ENCODE measurements at regions not wholly inside any gene's neighbourhood (a gene's known extent, or its start where the extent isn't known, plus 50 kb on each side); places are given as distances from the start of the nearest gene placed in this dataset.
A peak's percentile ranks its signal among the peaks of the same experiment; 100 is the strongest.

DNA sequence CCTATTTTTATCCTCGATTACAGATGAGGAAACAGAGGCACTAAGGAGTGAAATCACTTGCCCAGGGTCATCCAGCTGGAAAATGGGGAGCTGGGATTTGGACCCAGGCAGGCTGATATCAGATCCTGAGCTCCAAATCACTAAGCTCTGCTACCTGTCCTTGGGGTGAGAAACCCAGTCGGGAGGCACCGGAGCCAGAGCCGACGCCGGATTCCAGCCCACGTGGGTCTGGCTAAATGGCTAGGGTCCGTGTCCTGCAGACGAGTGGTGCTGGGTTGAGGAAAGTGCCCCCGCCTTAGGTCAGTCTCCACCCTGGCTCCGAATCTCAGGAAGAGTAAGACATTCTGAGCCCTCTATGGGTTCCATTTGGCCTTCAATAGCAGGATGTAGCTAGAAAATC, 61.3 kb upstream of the GGTA1 start:
- ChIA-PET POLR2A (no interaction called here), CTCF (interaction anchor here (1.1 to 1.2 kb wide), 2 partner anchors 10 to 15 kb away, joined by 5 to 8 read pairs; no protein-coding TSS in a partner anchor)
- no peak overlapping the region for H3K4me3 Mint-ChIP-seq
- intact Hi-C loops (cut with micrococcal nuclease): no loop called here
- no peaks in the 10 kb centered on the region for H3K9me3 Mint-ChIP-seq
- H3K4me1 Mint-ChIP-seq (ENCODE audit: low read depth): peaks cover 13% of the 10 kb centered on the region
- peaks cover 5% of the 10 kb centered on the region for H3K27me3 Mint-ChIP-seq
- no peak for ATAC-seq
- H3K36me3 Mint-ChIP-seq (ENCODE audit: low read depth): no peaks in the 10 kb centered on the region
- TF ChIP-seq, protein P1, sequence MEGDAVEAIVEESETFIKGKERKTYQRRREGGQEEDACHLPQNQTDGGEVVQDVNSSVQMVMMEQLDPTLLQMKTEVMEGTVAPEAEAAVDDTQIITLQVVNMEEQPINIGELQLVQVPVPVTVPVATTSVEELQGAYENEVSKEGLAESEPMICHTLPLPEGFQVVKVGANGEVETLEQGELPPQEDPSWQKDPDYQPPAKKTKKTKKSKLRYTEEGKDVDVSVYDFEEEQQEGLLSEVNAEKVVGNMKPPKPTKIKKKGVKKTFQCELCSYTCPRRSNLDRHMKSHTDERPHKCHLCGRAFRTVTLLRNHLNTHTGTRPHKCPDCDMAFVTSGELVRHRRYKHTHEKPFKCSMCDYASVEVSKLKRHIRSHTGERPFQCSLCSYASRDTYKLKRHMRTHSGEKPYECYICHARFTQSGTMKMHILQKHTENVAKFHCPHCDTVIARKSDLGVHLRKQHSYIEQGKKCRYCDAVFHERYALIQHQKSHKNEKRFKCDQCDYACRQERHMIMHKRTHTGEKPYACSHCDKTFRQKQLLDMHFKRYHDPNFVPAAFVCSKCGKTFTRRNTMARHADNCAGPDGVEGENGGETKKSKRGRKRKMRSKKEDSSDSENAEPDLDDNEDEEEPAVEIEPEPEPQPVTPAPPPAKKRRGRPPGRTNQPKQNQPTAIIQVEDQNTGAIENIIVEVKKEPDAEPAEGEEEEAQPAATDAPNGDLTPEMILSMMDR (IDR thresholded peaks at IDR 0.05): no peak
- DNase-seq: no peak
- no peak overlapping the region for H3K27ac Mint-ChIP-seq

DNA sequence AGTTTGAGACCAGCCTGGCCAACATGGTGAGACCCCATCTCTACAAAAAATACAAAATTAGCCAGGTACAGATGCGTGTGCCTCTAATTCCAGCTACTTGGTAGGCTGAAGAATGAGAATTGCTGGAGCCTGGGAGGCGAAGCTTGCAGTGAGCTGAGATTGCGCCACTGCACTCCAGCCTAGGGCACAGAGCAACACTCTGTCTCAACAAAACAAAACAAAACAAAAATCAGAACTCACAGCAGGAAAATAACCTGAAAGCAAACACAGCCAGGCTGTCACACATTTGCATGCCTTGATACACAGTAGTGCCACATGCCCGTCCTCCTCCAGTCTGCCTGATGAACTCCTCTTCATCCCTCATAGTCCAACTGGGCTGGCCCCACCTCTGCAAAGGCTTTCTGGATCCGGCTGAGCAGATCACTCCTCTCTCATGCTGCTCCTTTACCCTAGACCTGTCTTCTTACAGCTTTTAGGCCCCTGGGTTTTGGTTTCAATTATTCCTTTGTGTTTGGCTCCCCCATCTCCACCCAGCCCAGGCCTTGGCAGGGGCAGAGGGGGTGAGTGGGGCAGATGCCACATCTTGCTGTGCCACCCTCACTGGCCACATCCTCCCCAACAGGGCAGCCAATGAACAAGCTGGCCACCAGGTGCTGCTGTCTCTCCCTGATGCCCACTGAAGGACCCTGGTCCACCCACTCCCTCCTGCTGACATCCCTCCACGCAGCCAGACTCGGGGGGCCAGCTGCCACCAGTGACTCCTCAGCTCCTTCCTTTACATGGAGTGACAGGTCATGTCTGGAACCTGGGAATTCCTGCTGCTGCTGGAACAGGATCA, 62.0 kb upstream of the GGTA1 start:
- Mint-ChIP-seq H3K4me1 (ENCODE audit: low read depth) (peaks cover 13% of the 10 kb centered on the region), H3K9me3 (no peaks in the 10 kb centered on the region), H3K36me3 (ENCODE audit: low read depth) (no peaks in the 10 kb centered on the region), H3K27me3 (peaks cover 6% of the 10 kb centered on the region), H3K27ac (no peak overlapping the region), H3K4me3 (no peak overlapping the region)
- POLR2A ChIA-PET: no interaction called here
- no peak for DNase-seq
- CTCF ChIA-PET: interaction anchor here (1.1 to 1.5 kb wide), 2 partner anchors 11 to 15 kb away, joined by 4 to 8 read pairs; no protein-coding TSS in a partner anchor
- ATAC-seq: no peak
- intact Hi-C loops (cut with micrococcal nuclease): no loop called here
- TF ChIP-seq, protein P1 (IDR thresholded peaks at IDR 0.05): no peak

DNA sequence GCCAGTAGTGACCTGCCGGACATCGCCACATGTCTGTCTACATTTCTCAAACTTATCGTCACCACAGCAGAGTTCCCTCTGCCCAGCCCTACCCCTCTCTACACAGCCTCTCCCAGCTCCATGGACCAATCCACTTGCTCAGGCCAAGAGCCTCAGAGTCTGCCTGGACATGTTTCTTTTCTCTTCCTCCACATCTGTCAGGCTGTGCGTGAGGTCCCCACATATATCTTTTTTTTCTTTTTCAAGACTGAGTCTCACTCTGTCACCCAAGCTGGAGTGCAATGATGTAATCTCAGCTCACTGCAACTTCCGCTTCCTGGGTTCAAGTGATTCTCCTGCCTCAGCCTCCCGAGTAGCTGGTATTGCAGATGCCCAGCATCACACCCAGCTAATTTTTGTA, 62.7 kb upstream of the GGTA1 start:
- Mint-ChIP-seq H3K27ac (peak overlapping the region; percentile 5), H3K27me3 (peaks cover 3% of the 10 kb centered on the region), H3K4me3 (no peak overlapping the region), H3K9me3 (no peaks in the 10 kb centered on the region), H3K36me3 (ENCODE audit: low read depth) (no peaks in the 10 kb centered on the region), H3K4me1 (ENCODE audit: low read depth) (peaks cover 13% of the 10 kb centered on the region)
- no peak for ATAC-seq
- no peak for DNase-seq
- intact Hi-C loops (cut with micrococcal nuclease): no loop called here
- ChIA-PET POLR2A (no interaction called here), CTCF (interaction anchor here (0.6 to 1.5 kb wide), 2 partner anchors 16 to 140 kb away, joined by 3 to 4 read pairs; no protein-coding TSS in a partner anchor)
- TF ChIP-seq, protein P1 (IDR thresholded peaks at IDR 0.05): no peak

DNA sequence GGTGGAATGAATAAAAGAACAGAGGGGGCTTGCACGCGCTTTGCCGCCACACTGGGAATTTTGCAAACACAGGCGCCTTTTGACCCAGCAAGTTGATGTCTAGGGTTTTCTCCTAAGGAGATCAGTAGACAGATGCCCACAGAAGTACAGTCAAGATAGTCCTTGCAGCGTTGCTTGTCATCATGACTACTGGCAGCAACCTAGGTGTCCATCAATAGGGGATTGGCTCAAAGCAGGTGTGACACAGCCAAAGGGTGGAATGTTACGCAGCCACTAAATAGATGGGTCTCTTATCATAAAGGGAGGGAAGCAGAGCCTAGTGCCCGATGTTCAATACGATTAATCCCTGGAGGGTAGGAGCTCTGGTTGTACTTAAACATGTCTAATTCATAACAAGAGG, 63.8 kb upstream of the GGTA1 start:
- Mint-ChIP-seq H3K4me1 (ENCODE audit: low read depth) (peaks cover 2% of the 10 kb centered on the region), H3K36me3 (ENCODE audit: low read depth) (no peaks in the 10 kb centered on the region), H3K4me3 (no peak overlapping the region), H3K27ac (no peak overlapping the region), H3K9me3 (no peaks in the 10 kb centered on the region), H3K27me3 (peaks cover 3% of the 10 kb centered on the region)
- TF ChIP-seq, protein P1 (IDR thresholded peaks at IDR 0.05): no peak
- ATAC-seq: no peak
- no peak for DNase-seq
- intact Hi-C loops (cut with micrococcal nuclease): no loop called here
- ChIA-PET POLR2A (no interaction called here), CTCF (interaction anchor here (1.0 to 1.1 kb wide), 2 partner anchors 13 to 17 kb away, joined by 3 to 6 read pairs; no protein-coding TSS in a partner anchor)

DNA sequence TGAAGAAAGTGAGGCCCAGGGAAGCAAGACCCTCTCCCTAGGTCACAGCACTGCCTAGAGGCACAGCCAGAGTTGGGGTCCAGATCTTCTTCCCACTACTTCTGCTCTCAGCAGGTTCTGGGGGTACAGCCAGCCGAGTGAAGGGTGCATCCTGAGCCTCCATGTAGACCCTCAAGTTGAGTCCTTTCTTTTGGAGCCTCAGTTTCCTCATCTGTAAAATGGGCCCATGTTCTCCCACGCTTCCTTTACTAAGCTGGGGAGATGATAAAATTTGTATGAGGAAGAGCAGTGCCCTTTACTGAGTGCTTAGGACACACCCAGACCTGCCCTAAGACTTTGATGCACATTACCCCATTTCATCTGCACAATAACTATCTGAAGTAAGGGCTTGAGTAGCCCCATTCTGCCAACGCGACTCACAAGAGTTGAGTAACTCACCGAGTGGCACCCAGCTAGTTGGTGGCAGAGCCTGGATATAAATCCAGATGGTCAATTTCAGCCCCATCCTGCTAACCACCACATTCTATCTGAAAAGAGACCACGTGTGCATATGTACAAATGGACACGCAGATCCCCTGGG, 64.3 kb upstream of the GGTA1 start:
- no peak for ATAC-seq
- Mint-ChIP-seq H3K4me1 (ENCODE audit: low read depth) (no peaks in the 10 kb centered on the region), H3K27ac (no peak overlapping the region), H3K4me3 (no peak overlapping the region), H3K27me3 (peaks cover 3% of the 10 kb centered on the region), H3K9me3 (no peaks in the 10 kb centered on the region), H3K36me3 (ENCODE audit: low read depth) (no peaks in the 10 kb centered on the region)
- intact Hi-C loops (cut with micrococcal nuclease): no loop called here
- POLR2A ChIA-PET: no interaction called here
- DNase-seq: no peak
- TF ChIP-seq, protein P1 (IDR thresholded peaks at IDR 0.05): no peak
- CTCF ChIA-PET: interaction anchor here (1.0 to 1.1 kb wide), 2 partner anchors 13 to 17 kb away, joined by 3 to 6 read pairs; no protein-coding TSS in a partner anchor

Measured in activated CD8-positive, alpha-beta T cell treated with anti-CD3 and anti-CD28 coated beads for 36 hours (primary cell).